GM19372 (cell line): ENCODE measurements at regions not wholly inside any gene's neighbourhood (a gene's known extent, or its start where the extent isn't known, plus 50 kb on each side); places are given as distances from the start of the nearest gene placed in this dataset.

Source experiments
- ATAC-seq: cut with Tn5 transposase; IDR thresholded peaks from one replicate; pipeline ENCODE4 v1.9.1; 2021; ENCODE audit warnings: mild to moderate bottlenecking, low read depth, moderate library complexity; ENCODE audit not compliant: unreplicated experiment

DNA sequence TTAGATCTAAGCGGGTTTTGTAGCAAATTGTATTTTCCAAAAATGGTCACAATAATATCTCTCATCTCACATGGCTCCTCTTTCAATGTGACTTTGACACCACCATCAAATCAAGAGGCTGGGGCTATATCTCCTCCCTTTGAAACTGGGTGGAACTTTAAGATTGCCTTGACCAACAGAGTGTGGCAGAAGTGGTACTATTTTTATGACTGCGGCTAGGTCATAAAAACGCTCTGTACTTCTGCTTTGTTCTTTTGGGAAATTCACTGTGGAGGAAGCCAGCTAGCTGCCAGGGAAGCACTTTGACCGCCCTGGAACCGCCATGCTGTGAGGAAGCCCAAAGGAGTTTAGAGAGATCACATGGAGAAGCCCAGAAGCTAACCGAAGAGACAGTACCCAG lies 50.7 kb upstream of the ACOT11 start:
- no peak for ATAC-seq

DNA sequence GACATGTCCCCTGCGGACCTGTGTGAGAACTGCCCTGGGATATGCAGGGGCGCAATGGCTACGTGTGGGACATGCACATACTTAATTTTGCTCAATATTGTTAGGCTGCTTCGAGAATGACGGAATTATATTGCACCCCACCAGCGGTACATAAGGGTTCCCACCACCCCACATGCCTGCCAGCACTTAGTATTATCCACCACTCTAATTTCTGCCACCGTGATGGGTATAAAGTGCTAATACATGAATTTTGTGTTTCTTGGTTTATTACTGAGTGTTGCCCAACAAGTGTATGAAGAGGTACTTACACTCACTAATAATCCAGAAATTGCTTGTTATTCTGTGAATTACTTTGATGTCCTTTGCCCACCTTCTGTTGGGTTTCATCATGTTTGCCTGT lies 52.1 kb upstream of the ACOT11 start:
- ATAC-seq: no peak

DNA sequence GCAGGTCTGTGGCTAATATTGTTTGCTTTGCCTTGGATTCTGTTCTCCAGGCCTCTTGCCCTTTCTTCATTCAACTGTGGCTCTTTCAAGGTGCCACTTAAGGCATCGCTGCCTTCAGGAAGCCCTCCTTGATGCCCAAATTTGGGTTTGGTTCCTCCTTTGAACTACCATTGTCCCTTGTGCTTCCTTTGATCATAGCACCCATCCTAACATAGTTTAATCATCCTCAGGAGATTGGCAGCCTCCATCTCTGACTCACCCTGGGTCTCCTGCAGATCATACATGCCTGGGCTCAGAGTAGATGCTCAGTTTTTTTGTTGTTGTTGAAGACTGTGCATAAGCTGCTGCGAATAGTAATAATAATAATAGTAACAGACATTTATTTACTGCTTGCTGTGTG lies 54.4 kb upstream of the ACOT11 start:
- ATAC-seq: no peak

DNA sequence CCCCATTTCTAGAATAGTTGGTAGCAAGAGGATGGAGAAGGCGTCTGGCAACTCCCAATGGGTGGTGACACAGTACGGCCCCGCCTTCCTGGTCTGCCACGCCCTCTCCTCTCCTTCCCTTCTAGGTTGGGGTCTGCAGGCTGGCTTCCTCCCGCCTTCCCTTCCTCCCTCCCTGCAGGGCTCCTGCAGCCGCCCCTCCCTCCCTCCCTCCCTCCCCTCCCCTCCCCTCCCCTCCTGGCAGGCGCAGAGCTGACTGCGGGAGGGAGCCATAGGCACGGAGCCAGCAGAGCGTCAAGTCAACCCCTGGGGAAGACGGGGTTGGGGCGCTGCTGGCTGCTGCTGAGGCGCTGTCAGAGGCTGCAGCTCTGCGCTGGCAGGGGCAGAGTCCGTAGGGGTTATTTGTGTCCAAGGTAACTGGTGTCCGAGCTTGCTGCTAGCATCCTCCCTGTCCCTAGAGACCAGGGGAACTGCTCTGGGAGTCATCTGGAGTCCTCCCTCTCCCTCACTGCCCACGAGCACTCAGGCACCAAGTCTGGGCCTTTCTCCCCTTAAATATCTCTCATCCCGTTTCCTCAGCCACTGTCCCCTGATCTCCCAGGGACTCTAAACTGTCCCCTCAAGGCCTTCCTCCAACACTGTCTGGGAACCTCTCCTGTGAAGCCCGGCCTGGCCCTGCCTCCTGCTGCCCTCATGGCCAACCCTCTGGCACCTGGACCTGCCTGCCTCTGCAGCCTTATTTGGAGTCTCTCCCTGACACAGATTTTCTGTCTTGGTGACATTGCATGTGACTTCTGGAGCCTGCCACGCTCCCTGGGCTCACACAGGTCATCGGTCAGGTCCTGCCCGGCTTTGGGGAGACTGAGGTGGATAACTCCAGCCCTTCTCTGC lies 57.4 kb upstream of the ACOT11 start:
- ATAC-seq: no peak

- no peak for ATAC-seq
Measured at GRCh38 chr1:54489627-54490250, 58.3 kb upstream of the ACOT11 start.

DNA sequence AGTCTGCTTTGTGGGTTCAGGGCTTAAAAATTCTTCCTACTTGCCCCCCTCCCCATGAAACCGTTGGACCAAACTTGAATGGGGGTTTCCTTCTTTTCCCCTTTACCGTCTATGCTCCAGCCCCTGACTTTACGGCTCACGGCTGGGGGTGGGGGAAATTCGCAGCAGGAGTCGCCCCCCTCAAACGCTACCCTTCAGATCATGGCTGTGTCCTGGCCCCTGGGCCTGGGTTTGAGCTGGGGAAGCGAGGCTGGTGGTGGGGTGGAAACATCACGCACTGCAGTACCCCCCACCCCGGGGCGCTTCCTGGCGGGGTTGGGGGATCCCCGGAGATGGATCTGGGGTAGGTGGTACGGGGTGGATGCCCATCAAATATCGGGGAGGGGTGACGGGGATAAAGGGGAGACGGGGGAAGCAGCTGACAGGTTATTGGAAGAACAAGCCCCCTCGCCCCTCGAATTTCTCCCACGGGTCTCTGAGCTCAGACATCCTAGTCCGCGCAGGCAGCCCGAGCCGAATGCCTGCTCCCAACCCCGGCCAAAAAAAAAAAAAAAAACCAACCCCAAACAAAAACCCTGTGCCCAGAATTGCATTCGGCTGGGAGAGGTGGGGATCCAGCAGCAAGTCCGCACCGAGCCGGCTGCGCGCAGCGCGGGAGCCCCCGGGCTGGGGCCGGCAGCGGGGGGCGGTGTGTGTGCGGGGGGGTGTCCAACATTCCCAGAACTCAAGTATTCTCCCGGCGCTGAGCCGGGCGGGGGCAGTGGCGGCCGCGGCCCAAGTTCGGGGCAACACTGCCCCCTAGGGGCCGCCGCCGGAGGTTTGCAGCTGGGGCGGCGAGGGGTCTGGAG lies 59.0 kb upstream of the ACOT11 start:
- ATAC-seq: peak; percentile 55

DNA sequence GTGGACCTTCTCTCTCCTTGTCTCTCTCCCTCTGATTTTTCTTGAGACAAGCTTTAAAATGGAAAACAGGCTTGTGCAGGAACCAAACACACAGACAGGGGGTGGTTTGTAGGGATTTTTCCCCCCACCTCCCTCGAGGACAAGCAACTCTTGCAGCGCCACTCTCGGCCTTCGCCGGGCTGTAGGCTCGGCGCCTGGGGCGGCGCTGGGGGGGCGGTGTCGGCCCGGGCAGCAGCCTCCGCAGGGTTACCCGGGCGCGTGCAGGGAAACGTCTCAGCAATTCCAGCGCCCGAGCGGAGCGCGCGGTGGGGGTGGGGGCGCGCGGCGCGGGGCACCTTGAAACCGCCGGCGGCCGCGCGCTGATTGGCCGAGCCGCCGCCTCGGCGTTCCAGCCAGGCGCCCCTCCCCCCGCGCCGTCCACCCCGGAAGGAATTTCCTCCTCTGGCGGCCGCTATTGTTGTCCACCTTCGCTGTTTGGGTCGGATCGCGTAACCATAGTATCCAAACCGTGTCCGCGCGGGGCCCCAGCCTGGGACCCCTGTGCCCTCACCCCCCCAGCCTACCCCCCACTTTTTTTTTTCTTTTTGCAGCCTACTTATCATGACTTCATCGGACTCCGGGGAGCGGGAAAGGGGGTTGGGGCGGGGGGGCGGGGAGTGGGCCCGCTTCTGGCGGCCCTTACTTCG lies 59.8 kb upstream of the ACOT11 start:
- ATAC-seq: peak; percentile 63

DNA sequence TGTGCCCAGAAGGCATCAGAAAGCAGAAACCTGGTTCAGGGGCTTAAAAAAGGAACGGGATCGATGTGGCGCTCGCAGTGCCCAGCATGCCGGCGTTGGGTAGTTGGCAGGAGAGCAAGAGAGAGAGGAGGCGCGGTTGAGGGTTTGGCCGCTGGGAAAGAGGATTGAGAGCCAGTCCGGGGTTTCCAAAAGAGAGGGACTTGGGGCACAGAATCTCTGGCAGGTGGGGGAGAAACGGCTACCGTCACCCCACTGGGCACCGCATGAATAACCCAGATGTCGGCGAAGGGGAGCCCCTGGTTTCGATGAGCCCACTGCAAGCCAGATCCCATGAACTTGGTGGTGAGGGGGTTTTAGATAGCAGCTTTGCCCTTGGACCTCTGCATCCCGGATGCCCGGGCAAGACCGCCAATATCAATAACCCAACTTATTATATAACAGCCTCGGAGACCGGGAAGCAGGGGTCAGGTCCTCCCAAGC lies 60.4 kb upstream of the ACOT11 start:
- no peak for ATAC-seq

- ATAC-seq: no peak
Measured at GRCh38 chr1:54486907-54487306, 61.1 kb upstream of the ACOT11 start.

GRCh38 chr1:54485416-54485815 lies 62.6 kb upstream of the ACOT11 start:
- no peak for ATAC-seq

DNA sequence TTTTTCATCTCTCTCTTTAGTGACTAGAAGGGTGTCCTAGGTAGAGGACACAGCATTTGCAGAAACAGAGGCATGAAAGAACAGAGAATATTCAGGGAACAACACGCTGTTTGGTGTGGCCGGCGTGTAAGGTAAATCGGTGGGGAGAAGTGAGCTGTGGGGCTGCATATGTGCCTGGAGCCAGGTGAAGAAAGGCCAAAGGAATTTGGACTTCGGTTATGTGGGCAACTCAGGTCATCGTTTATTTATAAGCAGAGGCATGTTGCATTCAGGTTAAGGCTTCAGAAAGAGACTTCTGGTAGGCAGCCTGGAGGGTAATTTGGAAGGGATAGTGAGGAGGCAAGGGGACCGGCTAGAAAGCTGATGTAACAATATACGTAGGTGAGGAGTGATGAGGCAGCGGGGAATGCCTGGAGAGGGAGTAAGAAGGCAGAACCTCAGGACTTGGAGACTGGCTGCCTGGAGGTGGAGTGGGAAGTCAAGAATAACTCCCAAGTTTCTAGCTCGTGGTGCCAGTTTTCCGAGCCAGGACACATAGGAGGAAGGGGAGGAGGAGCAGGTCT lies 64.1 kb upstream of the ACOT11 start:
- no peak for ATAC-seq

- no peak for ATAC-seq
Measured at GRCh38 chr1:54481201-54481884, 66.7 kb upstream of the ACOT11 start.

GRCh38 chr1:54480525-54480848 lies 67.5 kb upstream of the ACOT11 start:
- ATAC-seq: no peak

DNA sequence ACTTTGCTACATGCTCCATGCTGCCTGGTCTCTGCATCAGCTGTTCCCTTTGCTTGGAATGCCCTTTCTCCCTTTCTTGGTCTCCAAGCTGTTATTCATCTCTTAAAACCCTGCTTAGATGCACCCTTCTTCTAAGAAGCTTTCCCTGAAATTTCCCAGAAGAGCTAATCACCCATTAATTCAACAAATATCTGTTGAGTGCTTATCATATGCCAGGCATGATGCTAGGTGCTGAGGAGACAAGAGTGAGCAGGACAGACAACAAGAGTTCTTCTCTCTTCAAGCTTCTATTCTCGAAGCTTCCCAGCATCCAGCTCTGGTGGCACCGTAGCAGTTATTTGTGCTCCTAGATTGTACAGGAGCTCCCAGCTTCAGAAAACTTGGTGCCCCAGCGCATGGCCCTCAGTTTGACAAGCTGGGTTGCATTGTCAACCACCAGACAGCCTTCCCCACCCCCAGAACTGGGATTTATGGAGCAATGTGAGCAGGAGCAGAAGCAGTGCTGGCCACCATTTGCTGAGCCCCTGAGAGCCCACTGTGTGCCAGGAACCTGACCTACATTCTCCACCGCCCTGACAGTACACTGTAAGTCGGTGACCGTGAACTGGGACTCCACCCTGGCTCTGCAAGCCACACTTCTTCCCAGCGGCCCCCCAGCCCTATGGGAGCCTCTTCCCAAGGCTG lies 68.0 kb upstream of the ACOT11 start:
- no peak for ATAC-seq

DNA sequence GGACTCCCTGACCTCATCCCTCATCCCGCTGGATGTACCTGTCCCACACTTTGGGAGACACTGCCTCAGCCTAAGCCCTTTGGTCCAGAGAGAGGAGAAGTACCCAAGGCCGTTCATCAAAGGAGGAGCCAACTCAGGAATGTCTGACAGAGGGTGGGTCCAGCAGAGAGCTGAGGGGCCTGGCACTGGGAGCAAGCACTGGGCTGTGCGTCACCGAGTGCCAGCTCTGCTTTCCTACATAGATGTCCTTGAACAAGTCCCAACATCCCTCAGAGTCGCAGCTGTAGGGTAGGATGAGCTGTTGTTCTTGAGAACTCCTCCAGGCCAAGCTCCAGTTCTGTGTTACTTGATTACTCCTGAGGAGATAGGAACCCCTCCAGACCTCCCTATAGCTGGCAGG lies 68.8 kb upstream of the ACOT11 start:
- no peak for ATAC-seq

GRCh38 chr1:54477153-54477561 lies 70.9 kb upstream of the ACOT11 start:
- no peak for ATAC-seq

GRCh38 chr1:54476530-54477109 lies 70.4 kb upstream of the SSBP3 start:
- no peak for ATAC-seq

GRCh38 chr1:54475946-54476516 lies 69.8 kb upstream of the SSBP3 start:
- no peak for ATAC-seq
